SK-N-MC (cell line): ENCODE measurements at regions not wholly inside any gene's neighbourhood (a gene's known extent, or its start where the extent isn't known, plus 50 kb on each side); places are given as distances from the start of the nearest gene placed in this dataset.

ENCODE experiments used
- DNase-seq: peaks from one replicate; pipeline ENCODE4 v3.0.0-alpha.2; 2011; ENCODE audit warnings: low read depth, low spot score
- H3K27ac ChIP-seq: fragments of 200-600 bp; sonication (generic); 2 replicates; pipeline ENCODE4 v1.5.1; 2016; ENCODE audit warnings: mixed run types
- H3K36me3 ChIP-seq: fragments of 200-600 bp; sonication (generic); 2 replicates; pipeline ENCODE4 v1.6.1; 2017; ENCODE audit warnings: antibody characterized with exemption, low read length, mixed read lengths; ENCODE audit not compliant: insufficient read depth
- H3K4me3 ChIP-seq: fragments of 200-600 bp; sonication (generic); 2 replicates; pipeline ENCODE4 v1.5.1; 2016
- H3K9ac ChIP-seq: fragments of 200-600 bp; sonication (generic); 2 replicates; pipeline ENCODE4 v1.8.0; 2017; ENCODE audit warnings: mixed run types, mixed read lengths; ENCODE audit not compliant: insufficient read length
- H3K9me3 ChIP-seq: fragments of 200-600 bp; sonication (generic); 2 replicates; pipeline ENCODE4 v1.6.1; 2017; ENCODE audit warnings: low read depth, mild to moderate bottlenecking, antibody characterized with exemption, low read length, moderate library complexity, mixed read lengths
- EZH2 ChIP-seq: fragments of 200-600 bp; sonication (generic); IDR thresholded peaks from one replicate; pipeline ENCODE4 v1.6.1; 2017; ENCODE audit warnings: antibody characterized with exemption
- FOXP2 ChIP-seq: optimal IDR thresholded peaks from 2 replicates; pipeline ENCODE3; 2011; ENCODE audit warnings: mild to moderate bottlenecking, moderate library complexity; ENCODE audit not compliant: insufficient read depth; ENCODE audit errors: extremely low read length, control extremely low read depth
- POLR2AphosphoS5 ChIP-seq: IDR thresholded peaks from 2 replicates; pipeline ENCODE4 v1.6.1; 2012; ENCODE audit warnings: mild to moderate bottlenecking, low read depth, low read length, borderline replicate concordance

DNA sequence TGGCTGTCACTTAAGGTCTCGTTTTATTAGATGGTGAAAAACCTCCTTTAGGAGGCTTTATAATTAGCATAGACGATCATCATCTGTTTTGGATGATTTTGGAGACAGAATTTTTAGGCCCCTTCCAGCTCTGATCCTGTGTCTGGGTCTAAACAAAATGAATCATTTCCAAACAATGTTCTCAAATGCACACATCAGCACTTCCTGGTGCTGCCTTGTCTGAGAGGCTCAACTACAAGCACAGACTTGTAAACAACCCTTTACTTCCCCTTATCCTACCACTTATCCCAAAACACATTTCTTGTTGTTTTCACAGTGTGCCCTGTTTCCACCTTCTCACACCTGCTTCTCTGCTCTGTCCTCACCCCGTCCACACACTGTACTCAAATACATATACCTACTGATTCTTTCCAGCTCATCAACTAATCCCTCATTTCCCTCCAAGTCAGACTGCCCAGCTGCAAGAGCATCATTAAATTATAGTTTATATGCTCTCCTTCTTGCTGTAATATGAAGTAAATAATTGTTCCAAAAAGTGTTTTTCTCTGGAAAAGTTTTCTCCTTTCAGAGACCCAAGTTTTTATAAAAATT lies 71.2 kb upstream of the COL3A1 start:
- no peak overlapping the region for H3K4me3 ChIP-seq
- TF ChIP-seq FOXP2, result no peak
- no peak for TF ChIP-seq POLR2AphosphoS5
- TF ChIP-seq EZH2, result no peak
- no peak overlapping the region for H3K9ac ChIP-seq
- no peak overlapping the region for H3K27ac ChIP-seq
- H3K9me3 ChIP-seq, result no peaks in the 10 kb centered on the region
- no peak for DNase-seq
- H3K36me3 ChIP-seq, result no peaks in the 10 kb centered on the region

- Histone ChIP-seq H3K9me3 (no peaks in the 10 kb centered on the region), H3K27ac (no peak overlapping the region), H3K9ac (no peak overlapping the region), H3K4me3 (no peak overlapping the region), H3K36me3 (no peaks in the 10 kb centered on the region)
- TF ChIP-seq POLR2AphosphoS5, result no peak
- TF ChIP-seq FOXP2, result no peak
- no peak for TF ChIP-seq EZH2
- DNase-seq, result no peak
These were observed 70.4 kb upstream of the COL3A1 start for GRCh38 chr2:188903740-188904139.

DNA sequence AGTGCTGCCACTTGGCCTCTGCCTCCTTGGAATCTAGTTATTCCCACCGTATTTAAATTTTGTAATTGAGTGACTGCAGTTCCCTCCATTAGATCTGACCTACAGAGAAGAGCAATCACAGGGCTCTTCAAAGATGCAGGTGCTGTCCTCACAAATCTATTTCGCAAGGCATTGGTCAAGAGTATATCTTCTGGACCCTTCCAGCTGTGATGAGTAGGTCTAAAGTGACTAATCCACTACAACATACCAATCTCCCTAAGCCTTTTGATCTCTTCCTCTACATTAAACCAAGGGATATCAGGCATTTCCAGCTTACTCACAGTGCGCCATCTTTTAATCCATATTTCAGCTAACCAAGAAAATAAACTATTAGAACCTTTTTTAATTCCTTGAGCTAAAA lies 65.1 kb upstream of the COL3A1 start:
- no peak for DNase-seq
- H3K27ac ChIP-seq, result no peak overlapping the region
- no peaks in the 10 kb centered on the region for H3K9me3 ChIP-seq
- H3K9ac ChIP-seq, result no peak overlapping the region
- no peak overlapping the region for H3K4me3 ChIP-seq
- TF ChIP-seq POLR2AphosphoS5, result no peak
- TF ChIP-seq EZH2, result no peak
- TF ChIP-seq FOXP2, result no peak
- no peaks in the 10 kb centered on the region for H3K36me3 ChIP-seq

DNA sequence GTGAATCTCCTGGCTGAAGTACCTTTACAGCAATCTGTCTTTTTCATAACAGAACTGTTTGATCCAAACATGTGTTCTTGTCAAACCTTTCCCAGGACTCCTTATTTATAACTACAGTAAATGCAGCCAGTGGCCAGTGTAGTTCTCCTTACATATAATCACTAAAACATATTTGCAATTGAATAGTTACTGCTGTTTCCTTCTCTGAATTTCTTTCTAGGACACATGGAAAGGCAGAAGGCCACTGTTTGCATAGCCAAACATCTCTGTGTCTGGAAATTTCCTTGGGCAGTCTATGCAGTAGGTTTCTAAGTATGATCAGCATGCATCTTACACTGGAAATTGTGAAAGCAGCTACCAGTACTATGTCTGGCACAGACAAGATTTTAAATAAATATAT lies 57.4 kb upstream of the COL3A1 start:
- Histone ChIP-seq H3K4me3 (no peak overlapping the region), H3K9me3 (no peaks in the 10 kb centered on the region), H3K9ac (no peak overlapping the region), H3K36me3 (no peaks in the 10 kb centered on the region), H3K27ac (no peak overlapping the region)
- no peak for TF ChIP-seq FOXP2
- TF ChIP-seq EZH2, result no peak
- TF ChIP-seq POLR2AphosphoS5, result no peak
- DNase-seq, result no peak

DNA sequence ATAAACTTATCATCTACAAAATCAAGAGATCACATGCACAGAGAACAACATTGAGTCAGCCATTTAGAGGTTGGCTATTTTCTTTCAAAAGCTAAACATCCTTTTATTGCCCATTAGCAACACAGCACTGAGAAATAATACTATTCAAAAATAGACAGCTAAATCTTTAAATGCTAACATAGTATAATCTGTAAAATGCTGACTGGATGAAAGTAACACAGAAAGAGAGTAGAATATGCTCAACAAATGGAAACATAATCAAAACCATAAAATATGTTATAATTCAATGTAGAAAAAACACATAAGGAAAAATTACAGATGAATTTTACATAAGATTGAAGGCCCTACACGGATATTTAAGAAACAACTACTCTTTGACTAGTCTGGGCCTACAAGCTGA lies 56.5 kb upstream of the COL3A1 start:
- Histone ChIP-seq H3K9me3 (no peaks in the 10 kb centered on the region), H3K9ac (no peak overlapping the region), H3K27ac (no peak overlapping the region), H3K4me3 (no peak overlapping the region), H3K36me3 (no peaks in the 10 kb centered on the region)
- no peak for TF ChIP-seq EZH2
- TF ChIP-seq FOXP2, result no peak
- no peak for TF ChIP-seq POLR2AphosphoS5
- DNase-seq, result no peak

GRCh38 chr2:188919824-188920223 lies 54.3 kb upstream of the COL3A1 start:
- no peak overlapping the region for H3K9ac ChIP-seq
- no peaks in the 10 kb centered on the region for H3K36me3 ChIP-seq
- H3K9me3 ChIP-seq, result no peaks in the 10 kb centered on the region
- no peak overlapping the region for H3K27ac ChIP-seq
- H3K4me3 ChIP-seq, result no peak overlapping the region
- no peak for DNase-seq
- no peak for TF ChIP-seq EZH2
- TF ChIP-seq POLR2AphosphoS5, result no peak
- TF ChIP-seq FOXP2, result no peak

GRCh38 chr2:188922191-188922590 lies 52.0 kb upstream of the COL3A1 start:
- no peak overlapping the region for H3K27ac ChIP-seq
- no peak for TF ChIP-seq EZH2
- TF ChIP-seq FOXP2, result no peak
- TF ChIP-seq POLR2AphosphoS5, result no peak
- no peaks in the 10 kb centered on the region for H3K36me3 ChIP-seq
- no peak for DNase-seq
- no peaks in the 10 kb centered on the region for H3K9me3 ChIP-seq
- no peak overlapping the region for H3K9ac ChIP-seq
- H3K4me3 ChIP-seq, result no peak overlapping the region
